Activated naive CD8-positive, alpha-beta T cell treated with anti-CD3 and anti-CD28 coated beads, Interleukin-2, amount 50 U/mL, for 24 hours (primary cell): ENCODE measurements at regions not wholly inside any gene's neighbourhood (a gene's known extent, or its start where the extent isn't known, plus 50 kb on each side); places are given as distances from the start of the nearest gene placed in this dataset.
"Not testable (repeated sequence)": the region's sequence is repeated elsewhere in the genome, so short reads cannot be mapped to it uniquely, and the experiment has no call there.

Source experiments
- ATAC-seq: fragments of 150-1000 bp; cut with Tn5 transposase; one replicate; pipeline ENCODE4 v1.10.0; 2021
- DNase-seq: peaks from one replicate; pipeline ENCODE4 v3.0.0; 2021
- H3K27ac Mint-ChIP-seq: one replicate; pipeline ENCODE4 v1.8.0; 2021; ENCODE audit warnings: mild to moderate bottlenecking, mixed read lengths
- H3K27me3 Mint-ChIP-seq: one replicate; pipeline ENCODE4 v1.8.0; 2021; ENCODE audit warnings: mixed read lengths
- H3K36me3 Mint-ChIP-seq: one replicate; pipeline ENCODE4 v1.8.0; 2021; ENCODE audit warnings: low read depth, mixed read lengths
- H3K4me1 Mint-ChIP-seq: one replicate; pipeline ENCODE4 v1.8.0; 2021; ENCODE audit warnings: mixed read lengths
- H3K4me3 Mint-ChIP-seq: one replicate; pipeline ENCODE4 v1.8.0; 2021; ENCODE audit warnings: mild to moderate bottlenecking, moderate library complexity, mixed read lengths
- H3K9me3 Mint-ChIP-seq: one replicate; pipeline ENCODE4 v1.8.0; 2021; ENCODE audit warnings: mixed read lengths

DNA sequence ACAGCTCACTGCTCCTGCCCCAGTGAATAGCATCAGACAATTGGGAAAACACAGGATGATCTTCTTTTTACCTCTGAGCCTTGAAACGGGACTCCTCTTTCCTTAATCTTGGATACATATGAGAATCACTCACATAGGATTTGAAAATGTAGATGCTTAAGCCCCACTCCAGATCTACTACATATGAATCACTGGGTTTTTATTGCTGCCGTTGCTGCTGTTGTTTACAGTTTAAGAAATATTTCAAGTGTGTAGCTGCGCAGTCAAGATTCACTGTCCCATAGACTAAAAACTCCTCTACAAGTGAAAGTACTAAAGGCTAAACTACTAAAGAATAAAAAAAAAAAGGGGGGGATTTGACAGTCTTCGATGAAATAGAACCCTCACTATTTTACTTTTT lies 765.9 kb downstream of the NTRK3 start:
- no peaks in the 10 kb centered on the region for H3K4me1 Mint-ChIP-seq
- no peaks in the 10 kb centered on the region for H3K27me3 Mint-ChIP-seq
- H3K36me3 Mint-ChIP-seq = no peaks in the 10 kb centered on the region
- DNase-seq (no peak), ATAC-seq (no peak)
- H3K27ac Mint-ChIP-seq = no peak overlapping the region
- no peak overlapping the region for H3K4me3 Mint-ChIP-seq
- H3K9me3 Mint-ChIP-seq = peaks cover 7% of the 10 kb centered on the region

GRCh38 chr15:87489902-87490665 lies 766.5 kb downstream of the NTRK3 start:
- Mint-ChIP-seq H3K27me3 (no peaks in the 10 kb centered on the region), H3K4me3 (no peak overlapping the region), H3K4me1 (no peaks in the 10 kb centered on the region), H3K27ac (no peak overlapping the region), H3K9me3 (peaks cover 7% of the 10 kb centered on the region), H3K36me3 (no peaks in the 10 kb centered on the region)
- DNase-seq = no peak
- no peak for ATAC-seq

- Mint-ChIP-seq H3K4me3 (no peak overlapping the region), H3K27ac (no peak overlapping the region), H3K4me1 (no peaks in the 10 kb centered on the region), H3K9me3 (peaks cover 7% of the 10 kb centered on the region), H3K36me3 (no peaks in the 10 kb centered on the region), H3K27me3 (no peaks in the 10 kb centered on the region)
- ATAC-seq (no peak), DNase-seq (no peak)
Measured at GRCh38 chr15:87489456-87489855, 767.1 kb downstream of the NTRK3 start.

GRCh38 chr15:87487484-87487883 lies 769.1 kb downstream of the NTRK3 start:
- Mint-ChIP-seq H3K27me3 (no peaks in the 10 kb centered on the region), H3K27ac (no peak overlapping the region), H3K36me3 (no peaks in the 10 kb centered on the region), H3K4me1 (no peaks in the 10 kb centered on the region), H3K9me3 (peaks cover 7% of the 10 kb centered on the region), H3K4me3 (no peak overlapping the region)
- ATAC-seq (no peak), DNase-seq (no peak)

- no peaks in the 10 kb centered on the region for H3K36me3 Mint-ChIP-seq
- ATAC-seq = no peak
- no peak overlapping the region for H3K27ac Mint-ChIP-seq
- H3K9me3 Mint-ChIP-seq = no peaks in the 10 kb centered on the region
- H3K27me3 Mint-ChIP-seq = no peaks in the 10 kb centered on the region
- no peaks in the 10 kb centered on the region for H3K4me1 Mint-ChIP-seq
- H3K4me3 Mint-ChIP-seq = no peak overlapping the region
- no peak for DNase-seq
Measured at GRCh38 chr15:87483468-87483867, 773.1 kb downstream of the NTRK3 start.

DNA sequence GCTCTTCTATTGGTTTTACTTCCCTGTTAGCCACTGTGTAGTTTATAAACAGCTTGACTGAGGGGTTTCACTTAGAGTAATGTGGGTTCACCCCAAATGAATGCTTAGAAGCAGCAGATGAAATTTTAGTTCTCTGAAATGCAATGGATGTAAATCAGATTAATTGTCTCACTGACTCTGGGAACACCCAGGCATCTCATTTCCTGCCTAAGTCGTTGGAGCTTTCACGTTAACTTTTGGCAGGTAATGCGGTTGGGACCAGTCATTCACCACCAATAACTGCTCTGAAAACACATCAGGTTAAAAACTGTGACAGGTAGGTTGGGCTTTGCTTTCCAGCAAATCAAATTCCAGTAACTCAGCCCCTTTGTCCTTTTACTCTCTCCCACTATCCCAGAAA lies 775.4 kb downstream of the NTRK3 start:
- no peak for DNase-seq
- H3K4me1 Mint-ChIP-seq = no peaks in the 10 kb centered on the region
- H3K27ac Mint-ChIP-seq = no peak overlapping the region
- ATAC-seq = no peak
- no peaks in the 10 kb centered on the region for H3K36me3 Mint-ChIP-seq
- H3K9me3 Mint-ChIP-seq = no peaks in the 10 kb centered on the region
- H3K4me3 Mint-ChIP-seq = no peak overlapping the region
- H3K27me3 Mint-ChIP-seq = no peaks in the 10 kb centered on the region

DNA sequence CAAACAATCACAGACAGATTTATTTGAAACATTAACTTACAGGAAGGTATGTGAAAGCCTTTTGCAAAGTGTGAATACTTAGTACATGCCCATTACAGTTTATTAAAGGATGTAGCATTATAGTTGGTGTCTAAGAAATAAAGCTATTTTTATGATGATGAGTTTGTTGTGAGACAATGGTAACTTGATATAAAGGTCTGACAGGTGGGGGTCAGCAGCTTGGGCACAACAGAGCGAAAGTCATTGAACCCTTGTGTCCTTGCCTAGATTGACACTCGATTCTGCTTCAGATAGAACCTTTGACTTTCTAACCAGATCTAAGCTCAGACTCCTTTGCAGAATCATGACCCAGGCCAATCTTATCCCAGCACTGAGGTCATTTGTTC lies 777.9 kb downstream of the NTRK3 start:
- no peaks in the 10 kb centered on the region for H3K4me1 Mint-ChIP-seq
- DNase-seq = no peak
- no peaks in the 10 kb centered on the region for H3K36me3 Mint-ChIP-seq
- H3K4me3 Mint-ChIP-seq = no peak overlapping the region
- no peak overlapping the region for H3K27ac Mint-ChIP-seq
- no peaks in the 10 kb centered on the region for H3K27me3 Mint-ChIP-seq
- no peaks in the 10 kb centered on the region for H3K9me3 Mint-ChIP-seq
- no peak for ATAC-seq

DNA sequence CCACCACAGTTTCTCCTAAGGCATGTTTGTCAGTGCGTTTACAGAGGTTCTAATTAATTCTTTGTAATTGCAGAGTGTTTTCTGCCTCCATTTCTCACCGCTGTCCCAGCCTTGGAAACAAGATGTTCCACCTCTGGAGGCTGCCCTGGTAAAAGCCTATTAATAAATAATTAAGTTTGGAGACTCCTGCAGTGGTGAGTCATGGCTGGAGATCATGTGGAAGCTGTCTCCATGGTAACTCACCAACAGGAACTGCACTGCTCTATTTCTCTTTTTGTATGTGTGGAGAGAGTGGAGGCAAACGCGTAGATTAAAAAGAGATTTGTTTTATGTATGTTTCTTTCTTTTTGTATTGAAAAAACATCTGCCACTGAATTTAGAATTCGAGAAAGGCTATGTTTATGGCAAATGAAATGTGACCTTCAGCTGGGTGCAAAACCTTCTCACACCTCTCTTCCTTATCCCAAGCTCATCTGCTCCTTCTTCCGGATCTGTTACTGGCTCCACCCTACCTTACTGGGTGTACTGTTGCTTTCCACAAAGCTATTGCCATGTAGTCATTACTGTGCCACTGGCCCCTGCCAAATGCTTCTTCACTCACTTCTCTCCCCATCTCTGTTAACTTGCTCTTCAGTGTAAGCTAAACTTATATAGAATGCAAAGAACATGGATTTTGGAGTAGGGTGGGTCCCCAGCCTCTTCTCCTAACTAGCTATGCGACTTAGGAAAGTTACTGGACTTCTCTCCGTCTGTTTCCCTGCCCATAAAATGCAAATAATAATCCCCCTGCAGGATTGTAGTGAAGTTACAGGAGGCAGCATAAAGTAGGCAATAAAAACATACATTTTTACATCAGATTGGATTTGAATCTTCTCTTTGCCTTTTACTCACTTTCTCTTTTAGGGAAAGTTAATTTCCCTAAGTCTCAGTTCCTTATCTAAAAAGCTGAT lies 778.5 kb downstream of the NTRK3 start:
- Mint-ChIP-seq H3K36me3 (no peaks in the 10 kb centered on the region), H3K27me3 (no peaks in the 10 kb centered on the region), H3K9me3 (no peaks in the 10 kb centered on the region), H3K4me3 (no peak overlapping the region), H3K27ac (no peak overlapping the region), H3K4me1 (no peaks in the 10 kb centered on the region)
- DNase-seq (no peak), ATAC-seq (no peak)

DNA sequence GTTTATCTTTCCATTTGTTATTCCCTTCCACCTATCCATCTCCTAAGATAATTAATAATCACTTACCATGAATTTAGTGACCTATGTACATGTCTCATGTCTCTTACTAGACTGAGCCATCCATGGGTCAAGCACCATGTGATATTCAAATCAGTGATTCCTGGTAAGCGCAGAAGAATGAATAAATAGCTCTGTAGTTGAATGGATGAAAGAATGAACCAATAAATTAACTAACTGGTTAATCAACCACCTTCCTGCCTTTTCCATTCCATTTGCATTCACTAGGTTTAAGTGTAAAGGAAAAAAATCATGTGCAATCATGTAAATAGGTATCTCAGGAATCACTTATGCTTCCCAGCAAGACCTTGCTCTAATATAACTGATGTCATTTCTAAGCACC lies 779.5 kb downstream of the NTRK3 start:
- no peak overlapping the region for H3K4me3 Mint-ChIP-seq

GRCh38 chr15:87470923-87471322 lies 785.6 kb downstream of the NTRK3 start:
- DNase-seq (no peak), ATAC-seq (no peak)
- no peak overlapping the region for H3K27ac Mint-ChIP-seq
- no peaks in the 10 kb centered on the region for H3K4me1 Mint-ChIP-seq
- H3K9me3 Mint-ChIP-seq = no peaks in the 10 kb centered on the region
- no peak overlapping the region for H3K4me3 Mint-ChIP-seq
- H3K27me3 Mint-ChIP-seq = no peaks in the 10 kb centered on the region
- H3K36me3 Mint-ChIP-seq = no peaks in the 10 kb centered on the region

More for the DNA sequence above, 779.5 kb downstream of the NTRK3 start:
- H3K9me3 Mint-ChIP-seq = no peaks in the 10 kb centered on the region
- no peaks in the 10 kb centered on the region for H3K36me3 Mint-ChIP-seq
- H3K27ac Mint-ChIP-seq = no peak overlapping the region
- ATAC-seq (no peak), DNase-seq (no peak)
- H3K4me1 Mint-ChIP-seq = no peaks in the 10 kb centered on the region
- no peaks in the 10 kb centered on the region for H3K27me3 Mint-ChIP-seq

- not testable (repeated sequence) for H3K4me3 Mint-ChIP-seq, ATAC-seq, H3K9me3 Mint-ChIP-seq, H3K4me1 Mint-ChIP-seq, DNase-seq, H3K27ac Mint-ChIP-seq, H3K27me3 Mint-ChIP-seq, H3K36me3 Mint-ChIP-seq
Measured at GRCh38 chr15:87463956-87464355, 792.6 kb downstream of the NTRK3 start.

DNA sequence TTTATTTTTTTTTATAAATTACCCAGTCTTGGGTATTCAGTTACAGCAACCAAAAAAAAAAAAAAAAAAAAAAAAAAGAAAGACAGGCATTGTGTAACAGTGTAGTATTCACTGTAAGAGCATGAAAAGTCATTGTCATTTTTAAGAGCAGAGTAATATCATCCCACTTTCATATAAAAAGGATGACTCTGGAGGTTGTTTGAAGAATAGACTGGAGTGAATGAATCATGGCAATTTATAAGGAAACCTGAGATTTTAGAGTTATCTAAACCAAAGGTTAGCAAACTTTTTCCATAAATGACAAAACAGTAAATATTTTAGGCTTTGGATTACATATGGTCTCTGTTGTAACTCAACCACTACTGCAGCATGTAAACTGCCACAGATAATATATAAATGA lies 794.9 kb downstream of the NTRK3 start:
- no peaks in the 10 kb centered on the region for H3K36me3 Mint-ChIP-seq
- H3K4me3 Mint-ChIP-seq = no peak overlapping the region
- no peak overlapping the region for H3K27ac Mint-ChIP-seq
- peaks cover 5% of the 10 kb centered on the region for H3K27me3 Mint-ChIP-seq
- ATAC-seq (no peak), DNase-seq (no peak)
- no peaks in the 10 kb centered on the region for H3K4me1 Mint-ChIP-seq
- no peaks in the 10 kb centered on the region for H3K9me3 Mint-ChIP-seq

- Mint-ChIP-seq H3K4me1 (no peaks in the 10 kb centered on the region), H3K9me3 (no peaks in the 10 kb centered on the region), H3K4me3 (no peak overlapping the region), H3K36me3 (no peaks in the 10 kb centered on the region), H3K27ac (no peak overlapping the region), H3K27me3 (peaks cover 2% of the 10 kb centered on the region)
- DNase-seq (no peak), ATAC-seq (no peak)
Measured at GRCh38 chr15:87454860-87455259, 801.7 kb downstream of the NTRK3 start.

- no peak for DNase-seq
- Mint-ChIP-seq H3K4me1 (no peaks in the 10 kb centered on the region), H3K27ac (no peak overlapping the region), H3K27me3 (no peaks in the 10 kb centered on the region), H3K36me3 (no peaks in the 10 kb centered on the region), H3K4me3 (no peak overlapping the region), H3K9me3 (peaks cover 7% of the 10 kb centered on the region)
- ATAC-seq = no peak
Measured at GRCh38 chr15:87450314-87450713, 806.2 kb downstream of the NTRK3 start.

DNA sequence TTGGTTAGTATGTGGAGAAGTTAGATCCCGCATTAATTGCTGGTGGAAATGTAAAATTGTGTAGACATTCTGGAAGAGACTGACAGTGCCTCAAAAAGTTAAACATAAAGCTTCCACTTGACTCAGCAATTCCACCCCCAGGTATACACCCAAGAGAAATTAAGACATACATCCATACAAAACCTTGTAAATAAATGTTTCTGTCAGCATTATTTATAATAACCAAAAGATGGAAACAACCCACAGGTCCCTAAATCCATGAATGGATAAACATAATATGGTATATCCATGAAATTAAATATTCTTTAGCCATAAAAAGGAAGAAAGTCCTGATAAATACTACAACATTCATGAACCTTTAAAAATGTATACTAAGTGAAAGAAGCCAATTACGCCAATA lies 817.4 kb downstream of the NTRK3 start:
- no peak for DNase-seq
- no peaks in the 10 kb centered on the region for H3K9me3 Mint-ChIP-seq
- H3K27ac Mint-ChIP-seq = no peak overlapping the region
- H3K4me3 Mint-ChIP-seq = no peak overlapping the region
- ATAC-seq = no peak
- peaks cover 6% of the 10 kb centered on the region for H3K27me3 Mint-ChIP-seq
- H3K36me3 Mint-ChIP-seq = no peaks in the 10 kb centered on the region
- no peaks in the 10 kb centered on the region for H3K4me1 Mint-ChIP-seq
